Esophagus muscularis mucosa (tissue), 4 donors: ENCODE measurements at regions not wholly inside any gene's neighbourhood (a gene's known extent, or its start where the extent isn't known, plus 50 kb on each side); places are given as distances from the start of the nearest gene placed in this dataset.

Experiments
- DNase-seq: peaks from one replicate; pipeline ENCODE4 v3.0.0-alpha.2; 2017; ENCODE audit errors: extremely low spot score
- H3K27ac ChIP-seq, 4 donors: fragments of 200-600 bp; sonication (generic); replicated peaks in 1 of 4; 1 replicate in 3 of 4; 2 replicates in 1 of 4; pipeline ENCODE4 v1.5.1; 2016 to 2019; ENCODE audit warnings: mild to moderate bottlenecking in 1 of 4
- H3K27me3 ChIP-seq, 4 donors: fragments of 200-600 bp; sonication (generic); one replicate each; pipeline versions ENCODE4 v1.5.1 to v1.6.0; 2016 to 2019
- H3K36me3 ChIP-seq, 4 donors: fragments of 200-600 bp; sonication (generic); one replicate each; pipeline ENCODE4 v1.5.1; 2016 to 2019
- H3K4me1 ChIP-seq, 4 donors: fragments of 200-600 bp; sonication (generic); one replicate each; pipeline ENCODE4 v1.5.1; 2016 to 2019
- H3K4me3 ChIP-seq, 4 donors: fragments of 200-600 bp; sonication (generic); 1 replicate in 2 of 4; 2 replicates in 2 of 4; pipeline ENCODE4 v1.5.1; 2016 to 2019; ENCODE audit warnings: mild to moderate bottlenecking in 4 of 4, moderate library complexity in 1 of 4
- H3K9me3 ChIP-seq, 4 donors: fragments of 200-600 bp; sonication (generic); 1 replicate in 3 of 4; 2 replicates in 1 of 4; pipeline ENCODE4 v1.5.1; 2016 to 2019
- CTCF ChIP-seq, 3 experiments: fragments of 200-600 bp in 2 of 3; fragments of 450-650 bp in 1 of 3; sonication (generic) in 2 of 3; IDR thresholded peaks; one replicate each; pipeline ENCODE4 v1.5.1; 2017 to 2019; ENCODE audit warnings: antibody characterized with exemption in 3 of 3, mild to moderate bottlenecking in 2 of 3, moderate library complexity in 1 of 3
- EP300 ChIP-seq: sonication (generic); formaldehyde crosslinking; IDR thresholded peaks from one replicate; pipeline ENCODE4 v1.6.1; 2017; ENCODE audit warnings: antibody characterized with exemption
- POLR2A ChIP-seq: fragments of 450-650 bp; IDR thresholded peaks from one replicate; pipeline ENCODE4 v1.6.1; 2017; ENCODE audit warnings: antibody characterized with exemption, moderate library complexity, mild to moderate bottlenecking, low read depth
- POLR2AphosphoS5 ChIP-seq, 2 donors: sonication (generic); formaldehyde crosslinking; IDR thresholded peaks; one replicate each; pipeline ENCODE4 v1.6.1; 2017; ENCODE audit warnings: antibody characterized with exemption in 2 of 2
- WGBS: methylation state at CpG from one replicate; pipeline ENCODE4 v1.1.5; 2018; 5-methylcytosine and 5-hydroxymethylcytosine counted together
- intact Hi-C: fragments of 100-400 bp; cut with DNase I; formaldehyde crosslinking; loops from one replicate; pipeline ENCODE4 v1.15.1; 2023
- small RNA-seq, 3 donors: library from RNA; depleted of rRNA; stranded (forward); fragments of <200 nt; gene quantifications; one replicate each; pipeline ENCODE3, GENCODE V24; 2016

GRCh38 chrX:45261471-45261870, 60.8 kb upstream of the DIPK2B start:
- no peak overlapping the region for H3K4me3 ChIP-seq
- no peak for DNase-seq
- no peaks in the 10 kb centered on the region for H3K27me3 ChIP-seq
- no peaks in the 10 kb centered on the region for H3K9me3 ChIP-seq
- WGBS, result 80% methylated on average over 1 of the region's 1 CpG
- H3K27ac ChIP-seq, result no peak overlapping the region
- intact Hi-C loops, result no loop called here
- TF ChIP-seq CTCF (IDR thresholded peaks at IDR 0.05), result no peak
- no peak for TF ChIP-seq POLR2A
- no peak for TF ChIP-seq POLR2AphosphoS5 (IDR thresholded peaks at IDR 0.05)
- no peak for TF ChIP-seq EP300
- H3K4me1 ChIP-seq, result no peaks in the 10 kb centered on the region
- H3K36me3 ChIP-seq, result no peaks in the 10 kb centered on the region

- Histone ChIP-seq H3K27ac (no peak overlapping the region), H3K36me3 (no peaks in the 10 kb centered on the region), H3K9me3 (no peaks in the 10 kb centered on the region), H3K4me1 (no peaks in the 10 kb centered on the region), H3K4me3 (no peak overlapping the region), H3K27me3 (no peaks in the 10 kb centered on the region)
- intact Hi-C loops, result no loop called here
- TF ChIP-seq POLR2AphosphoS5 (IDR thresholded peaks at IDR 0.05), result no peak
- TF ChIP-seq CTCF (IDR thresholded peaks at IDR 0.05), result no peak
- TF ChIP-seq POLR2A, result no peak
- TF ChIP-seq EP300, result no peak
- no peak for DNase-seq
- 89% methylated on average over 1 of the region's 1 CpG for WGBS
Observed at GRCh38 chrX:45261005-45261404, 60.3 kb upstream of the DIPK2B start.

GRCh38 chrX:45258731-45259402, 58.2 kb upstream of the DIPK2B start:
- DNase-seq, result no peak
- Histone ChIP-seq H3K4me1 (no peaks in the 10 kb centered on the region), H3K9me3 (peaks cover 0 to 5% (median 0%) of the 10 kb centered on the region in 4 donors), H3K36me3 (no peaks in the 10 kb centered on the region), H3K27ac (no peak overlapping the region), H3K4me3 (no peak overlapping the region), H3K27me3 (no peaks in the 10 kb centered on the region)
- intact Hi-C loops, result no loop called here
- TF ChIP-seq EP300 (no peak), POLR2A (no peak), CTCF (IDR thresholded peaks at IDR 0.05) (no peak), POLR2AphosphoS5 (IDR thresholded peaks at IDR 0.05) (no peak)
- 75% methylated on average over 6 of the region's 6 CpGs for WGBS

Small RNA genes lying in the stretch of these regions (small RNA-seq; reads per million reads assigned to genes)
- 70.8 to 127 (median 118) reads per million in 3 donors for gene MIR221
- gene MIR222, result 377 to 888 (median 388) reads per million in 3 donors
- gene RF00017, result 0 reads per million in 3 donors
- 0 reads per million in 3 donors for gene RF00591
